EH (cell line): ENCODE measurements at regions not wholly inside any gene's neighbourhood (a gene's known extent, or its start where the extent isn't known, plus 50 kb on each side); places are given as distances from the start of the nearest gene placed in this dataset.

Experiments used
- DNase-seq: peaks from one replicate; pipeline ENCODE4 v3.0.0-alpha.2; 2015; ENCODE audit warnings: low read depth

- DNase-seq = no peak
These were observed 1009.1 kb upstream of the SEMA6D start for GRCh38 chr15:46708226-46708625.

GRCh38 chr15:46709460-46710083 is 1007.7 kb upstream of the SEMA6D start:
- DNase-seq = no peak

- DNase-seq = no peak
These were observed 1006.8 kb upstream of the SEMA6D start for GRCh38 chr15:46710401-46710960.

- DNase-seq = no peak
These were observed 1004.3 kb upstream of the SEMA6D start for GRCh38 chr15:46713045-46713444.

GRCh38 chr15:46714950-46715349 is 1002.4 kb upstream of the SEMA6D start:
- DNase-seq = no peak

GRCh38 chr15:46723308-46723707 is 994.0 kb upstream of the SEMA6D start:
- DNase-seq = no peak

GRCh38 chr15:46732060-46732459 is 985.2 kb upstream of the SEMA6D start:
- DNase-seq = no peak

- DNase-seq = no peak
These were observed 982.2 kb upstream of the SEMA6D start for GRCh38 chr15:46735115-46735514.

GRCh38 chr15:46751303-46751702 is 966.0 kb upstream of the SEMA6D start:
- no peak for DNase-seq

GRCh38 chr15:46753946-46754345 is 963.4 kb upstream of the SEMA6D start:
- DNase-seq = no peak

GRCh38 chr15:46763091-46763490 is 954.2 kb upstream of the SEMA6D start:
- no peak for DNase-seq

GRCh38 chr15:46764851-46765250 is 952.5 kb upstream of the SEMA6D start:
- DNase-seq = no peak

- no peak for DNase-seq
These were observed 951.3 kb upstream of the SEMA6D start for GRCh38 chr15:46766021-46766420.

GRCh38 chr15:46768287-46768686 is 949.0 kb upstream of the SEMA6D start:
- no peak for DNase-seq

GRCh38 chr15:46773016-46773415 is 944.3 kb upstream of the SEMA6D start:
- DNase-seq = no peak

- no peak for DNase-seq
These were observed 938.4 kb upstream of the SEMA6D start for GRCh38 chr15:46778876-46779275.

GRCh38 chr15:46786590-46787285 is 930.6 kb upstream of the SEMA6D start:
- no peak for DNase-seq

GRCh38 chr15:46795685-46796084 is 921.6 kb upstream of the SEMA6D start:
- DNase-seq = no peak

GRCh38 chr15:46808834-46809233 is 908.5 kb upstream of the SEMA6D start:
- no peak for DNase-seq

GRCh38 chr15:46815240-46815639 is 902.1 kb upstream of the SEMA6D start:
- no peak for DNase-seq

- DNase-seq = no peak
These were observed 901.5 kb upstream of the SEMA6D start for GRCh38 chr15:46815765-46816164.

GRCh38 chr15:46848704-46849103 is 868.6 kb upstream of the SEMA6D start:
- DNase-seq = peak; percentile 8

- DNase-seq = no peak
These were observed 863.7 kb upstream of the SEMA6D start for GRCh38 chr15:46853600-46853999.

GRCh38 chr15:46854564-46854963 is 862.7 kb upstream of the SEMA6D start:
- no peak for DNase-seq
